ENCODE measurements at regions not wholly inside any gene's neighbourhood (a gene's known extent, or its start where the extent isn't known, plus 50 kb on each side); places are given as distances from the start of the nearest gene placed in this dataset.

DNA sequence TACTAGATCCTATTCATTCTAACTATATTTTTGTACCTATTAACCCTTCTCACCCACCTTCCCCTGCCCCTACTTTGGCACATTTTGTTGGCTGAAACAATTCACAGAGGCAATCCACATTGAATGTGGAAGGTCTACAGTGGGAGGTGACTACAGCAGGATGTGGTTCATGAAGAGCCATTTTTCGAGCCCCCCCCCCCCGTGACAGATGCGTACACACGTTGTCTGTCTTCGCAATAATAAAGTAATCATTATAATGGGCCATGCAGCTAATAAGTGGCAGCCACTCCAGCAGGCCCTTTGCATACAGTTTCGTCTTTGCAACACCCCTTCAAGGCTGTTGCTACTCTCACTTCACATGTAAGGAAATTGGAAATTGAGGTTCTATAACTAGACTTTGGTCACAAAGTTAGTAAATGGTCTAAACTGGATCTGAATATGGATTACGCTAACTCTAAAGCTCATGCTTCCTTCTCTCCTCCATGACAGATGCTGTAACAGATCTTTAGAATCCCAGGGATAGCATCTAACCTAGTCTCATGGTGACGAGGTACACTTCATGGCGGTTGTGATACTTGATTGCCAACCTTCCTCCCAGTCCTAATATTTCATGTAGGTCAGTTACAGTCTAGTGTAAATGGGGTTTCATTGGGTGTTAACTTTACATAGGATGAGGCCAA is 176.8 kb downstream of the MYCN start:
- TF ChIP-seq, protein P1, sequence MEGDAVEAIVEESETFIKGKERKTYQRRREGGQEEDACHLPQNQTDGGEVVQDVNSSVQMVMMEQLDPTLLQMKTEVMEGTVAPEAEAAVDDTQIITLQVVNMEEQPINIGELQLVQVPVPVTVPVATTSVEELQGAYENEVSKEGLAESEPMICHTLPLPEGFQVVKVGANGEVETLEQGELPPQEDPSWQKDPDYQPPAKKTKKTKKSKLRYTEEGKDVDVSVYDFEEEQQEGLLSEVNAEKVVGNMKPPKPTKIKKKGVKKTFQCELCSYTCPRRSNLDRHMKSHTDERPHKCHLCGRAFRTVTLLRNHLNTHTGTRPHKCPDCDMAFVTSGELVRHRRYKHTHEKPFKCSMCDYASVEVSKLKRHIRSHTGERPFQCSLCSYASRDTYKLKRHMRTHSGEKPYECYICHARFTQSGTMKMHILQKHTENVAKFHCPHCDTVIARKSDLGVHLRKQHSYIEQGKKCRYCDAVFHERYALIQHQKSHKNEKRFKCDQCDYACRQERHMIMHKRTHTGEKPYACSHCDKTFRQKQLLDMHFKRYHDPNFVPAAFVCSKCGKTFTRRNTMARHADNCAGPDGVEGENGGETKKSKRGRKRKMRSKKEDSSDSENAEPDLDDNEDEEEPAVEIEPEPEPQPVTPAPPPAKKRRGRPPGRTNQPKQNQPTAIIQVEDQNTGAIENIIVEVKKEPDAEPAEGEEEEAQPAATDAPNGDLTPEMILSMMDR (IDR thresholded peaks at IDR 0.05; ENCODE audit: insufficient read depth, low read length, poor library complexity, severe bottlenecking) = no peak
- TF ChIP-seq EZH2phosphoT487 (conservative IDR thresholded peaks at IDR 0.05; ENCODE audit: low read length) = no peak
- H3K79me2 ChIP-seq (ENCODE audit: insufficient read depth, low read length) = no peaks in the 10 kb centered on the region
- H3K9ac ChIP-seq (ENCODE audit: low read length) = no peak overlapping the region
- no peak overlapping the region for H3K27ac ChIP-seq (ENCODE audit: low read depth, low read length)
- no peaks in the 10 kb centered on the region for H3K36me3 ChIP-seq (ENCODE audit: low read length)
- H2AFZ ChIP-seq (ENCODE audit: low read depth, low read length, severe bottlenecking) = no peak overlapping the region
- H3F3A ChIP-seq (ENCODE audit: insufficient read depth) = no peaks in the 10 kb centered on the region
- H3K4me2 ChIP-seq (ENCODE audit: low read depth, low read length, poor library complexity, severe bottlenecking) = no peak overlapping the region
- no peaks in the 10 kb centered on the region for H4K20me1 ChIP-seq (ENCODE audit: low read depth, low read length)
- H3K4me3 ChIP-seq (ENCODE audit: insufficient read depth, low read length, poor library complexity, severe bottlenecking) = no peak overlapping the region
- no peaks in the 10 kb centered on the region for H3K9me2 ChIP-seq (replicated peaks; ENCODE audit: insufficient read depth, low read length)
- H3K27me3 ChIP-seq (ENCODE audit: low read length) = no peaks in the 10 kb centered on the region
- H3K9me3 ChIP-seq (ENCODE audit: insufficient read depth, low read length) = no peaks in the 10 kb centered on the region

DNA sequence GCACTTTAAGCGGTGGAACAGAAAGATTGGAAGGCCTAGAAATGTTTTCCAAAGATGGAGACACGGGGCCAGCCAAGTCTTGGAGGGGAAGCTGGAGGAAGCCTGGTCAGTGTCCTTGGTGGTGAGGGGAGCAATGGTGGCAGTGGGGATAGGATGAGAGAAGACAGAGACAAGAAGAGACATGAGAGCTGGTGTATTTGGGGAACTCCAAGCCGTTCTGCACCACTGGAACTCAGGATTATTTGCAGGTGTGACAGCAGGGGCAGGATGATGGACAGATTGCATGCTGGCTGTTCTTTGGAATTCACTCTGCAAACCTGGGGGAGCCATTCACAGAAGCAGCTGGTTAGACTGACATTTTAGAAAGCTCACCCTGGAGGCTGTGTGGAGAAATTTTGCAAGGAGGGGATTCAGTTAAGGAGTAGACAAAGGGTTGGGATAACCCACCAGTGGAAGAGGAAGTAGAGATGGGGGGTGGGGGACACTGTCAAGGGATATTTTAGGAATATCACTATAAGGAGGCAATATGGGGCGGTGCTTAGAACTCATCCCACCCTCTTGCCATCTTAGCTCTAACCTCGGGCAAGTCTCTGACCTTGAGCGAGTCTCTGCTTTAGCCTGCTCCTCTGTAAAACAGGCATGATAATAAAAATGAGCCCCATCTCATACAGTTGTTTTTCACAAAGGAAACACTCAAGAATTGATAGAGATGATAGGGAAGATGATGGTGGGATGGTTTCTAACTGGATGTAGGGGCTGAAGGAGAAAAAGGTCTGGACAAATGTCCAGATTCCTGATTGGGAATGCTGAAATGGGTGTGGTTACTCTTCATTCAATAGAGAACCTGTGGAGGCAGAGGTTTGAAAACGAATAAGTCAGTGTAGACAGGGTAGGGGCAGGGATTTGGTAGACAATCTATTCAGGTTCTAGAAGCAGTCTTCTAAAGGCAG is 175.8 kb downstream of the MYCN start:
- H3F3A ChIP-seq (ENCODE audit: insufficient read depth) = no peaks in the 10 kb centered on the region
- no peak overlapping the region for H3K4me2 ChIP-seq (ENCODE audit: low read depth, low read length, poor library complexity, severe bottlenecking)
- H3K79me2 ChIP-seq (ENCODE audit: insufficient read depth, low read length) = no peaks in the 10 kb centered on the region
- no peaks in the 10 kb centered on the region for H4K20me1 ChIP-seq (ENCODE audit: low read depth, low read length)
- TF ChIP-seq EZH2phosphoT487 (conservative IDR thresholded peaks at IDR 0.05; ENCODE audit: low read length) = no peak
- TF ChIP-seq, protein P1 (IDR thresholded peaks at IDR 0.05; ENCODE audit: insufficient read depth, low read length, poor library complexity, severe bottlenecking) = no peak
- H2AFZ ChIP-seq (ENCODE audit: low read depth, low read length, severe bottlenecking) = no peak overlapping the region
- no peaks in the 10 kb centered on the region for H3K36me3 ChIP-seq (ENCODE audit: low read length)
- no peaks in the 10 kb centered on the region for H3K9me3 ChIP-seq (ENCODE audit: insufficient read depth, low read length)
- H3K27me3 ChIP-seq (ENCODE audit: low read length) = no peaks in the 10 kb centered on the region
- no peak overlapping the region for H3K27ac ChIP-seq (ENCODE audit: low read depth, low read length)
- no peak overlapping the region for H3K9ac ChIP-seq (ENCODE audit: low read length)
- no peaks in the 10 kb centered on the region for H3K9me2 ChIP-seq (replicated peaks; ENCODE audit: insufficient read depth, low read length)
- H3K4me3 ChIP-seq (ENCODE audit: insufficient read depth, low read length, poor library complexity, severe bottlenecking) = no peak overlapping the region

DNA sequence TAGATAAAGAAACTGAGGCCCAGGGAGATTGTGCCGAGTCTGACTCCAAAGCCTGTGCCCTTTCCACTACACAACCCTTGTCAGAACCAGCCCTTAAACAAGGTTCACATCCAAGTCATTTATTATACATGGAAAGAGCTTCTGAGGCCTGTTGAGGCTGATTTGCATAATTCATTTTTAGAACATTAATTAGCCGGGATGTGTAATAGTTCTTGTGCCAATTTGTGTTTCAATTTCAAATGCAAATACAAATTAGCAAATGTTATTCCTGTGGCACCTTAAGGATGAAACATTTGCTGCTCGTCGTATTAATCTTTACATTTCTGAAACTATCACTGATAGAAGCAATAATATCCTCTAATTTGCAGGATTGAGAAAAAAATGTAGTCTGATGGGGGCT is 174.9 kb downstream of the MYCN start:
- H3K9me3 ChIP-seq (ENCODE audit: insufficient read depth, low read length) = no peaks in the 10 kb centered on the region
- H2AFZ ChIP-seq (ENCODE audit: low read depth, low read length, severe bottlenecking) = no peak overlapping the region
- H3K9ac ChIP-seq (ENCODE audit: low read length) = no peak overlapping the region

More for the DNA sequence above, 174.9 kb downstream of the MYCN start:
- no peaks in the 10 kb centered on the region for H3K79me2 ChIP-seq (ENCODE audit: insufficient read depth, low read length)
- TF ChIP-seq EZH2phosphoT487 (conservative IDR thresholded peaks at IDR 0.05; ENCODE audit: low read length) = no peak
- TF ChIP-seq, protein P1 (IDR thresholded peaks at IDR 0.05; ENCODE audit: insufficient read depth, low read length, poor library complexity, severe bottlenecking) = no peak
- H3K27ac ChIP-seq (ENCODE audit: low read depth, low read length) = no peak overlapping the region
- no peaks in the 10 kb centered on the region for H3K9me2 ChIP-seq (replicated peaks; ENCODE audit: insufficient read depth, low read length)
- no peaks in the 10 kb centered on the region for H3F3A ChIP-seq (ENCODE audit: insufficient read depth)
- H3K27me3 ChIP-seq (ENCODE audit: low read length) = no peaks in the 10 kb centered on the region
- H3K4me2 ChIP-seq (ENCODE audit: low read depth, low read length, poor library complexity, severe bottlenecking) = no peak overlapping the region
- no peak overlapping the region for H3K4me3 ChIP-seq (ENCODE audit: insufficient read depth, low read length, poor library complexity, severe bottlenecking)
- no peaks in the 10 kb centered on the region for H4K20me1 ChIP-seq (ENCODE audit: low read depth, low read length)
- no peaks in the 10 kb centered on the region for H3K36me3 ChIP-seq (ENCODE audit: low read length)
